GM19240 (cell line): ENCODE measurements at regions not wholly inside any gene's neighbourhood (a gene's known extent, or its start where the extent isn't known, plus 50 kb on each side); places are given as distances from the start of the nearest gene placed in this dataset.

ENCODE experiments used
- DNase-seq: peaks from one replicate; pipeline ENCODE4 v3.0.0; 2011; ENCODE audit warnings: low spot score; ENCODE audit not compliant: insufficient read length

DNA sequence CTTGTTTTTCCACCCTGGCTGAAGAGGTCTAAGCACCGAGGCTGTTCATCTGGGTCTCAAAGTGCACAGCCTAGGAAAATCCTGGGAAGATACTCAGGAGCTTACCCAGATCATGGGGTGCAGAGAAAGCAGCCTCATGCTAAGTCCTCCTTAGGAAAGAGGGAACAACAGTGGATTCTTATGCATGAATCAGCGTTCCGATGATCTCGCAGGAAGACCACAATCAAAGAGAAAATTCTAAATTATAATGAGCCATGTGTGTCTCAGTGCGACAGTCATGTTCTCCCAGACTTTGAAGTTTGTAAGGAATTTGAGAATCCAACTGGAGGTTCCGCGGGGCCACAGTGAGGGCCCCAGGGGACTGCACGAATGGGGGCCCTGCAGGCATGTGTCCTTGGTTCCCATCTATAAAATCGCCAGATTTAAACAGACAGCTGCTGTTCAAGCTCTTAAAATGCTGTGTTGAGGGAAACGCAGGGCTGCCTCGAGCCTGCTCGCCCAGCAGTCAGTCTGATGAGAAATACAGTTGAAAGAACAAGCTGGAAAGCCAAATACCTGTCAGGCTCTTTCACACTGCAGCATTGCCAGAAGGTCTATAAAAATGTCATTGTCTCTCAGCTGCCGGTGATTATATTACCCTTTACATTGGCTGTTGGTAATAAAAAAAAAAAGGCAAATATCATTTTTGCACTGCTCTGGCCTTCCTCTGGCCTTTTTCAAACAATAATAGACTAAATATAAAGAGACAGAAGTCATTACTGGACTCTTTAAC is 152.1 kb downstream of the PMP22 start:
- no peak for DNase-seq

DNA sequence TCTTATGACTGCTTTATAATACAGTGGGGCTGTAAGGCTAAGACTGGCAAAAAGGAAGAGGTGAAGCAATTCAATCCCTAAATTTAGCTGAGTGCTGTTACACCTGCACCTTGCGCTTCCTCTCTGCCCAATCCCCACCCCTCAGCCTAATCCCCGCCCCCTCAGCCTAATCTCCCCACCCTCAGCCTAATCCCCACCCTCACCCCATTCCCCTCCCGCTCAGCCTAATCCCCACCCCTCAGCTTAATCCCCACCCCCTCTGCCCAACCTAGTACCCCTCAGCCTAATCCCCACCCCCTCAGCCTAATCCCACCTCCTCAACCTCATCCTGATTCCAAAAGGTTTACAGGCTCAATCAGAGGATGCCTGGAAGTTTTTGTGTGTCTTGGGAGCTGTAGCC is 155.5 kb downstream of the PMP22 start:
- DNase-seq = no peak

DNA sequence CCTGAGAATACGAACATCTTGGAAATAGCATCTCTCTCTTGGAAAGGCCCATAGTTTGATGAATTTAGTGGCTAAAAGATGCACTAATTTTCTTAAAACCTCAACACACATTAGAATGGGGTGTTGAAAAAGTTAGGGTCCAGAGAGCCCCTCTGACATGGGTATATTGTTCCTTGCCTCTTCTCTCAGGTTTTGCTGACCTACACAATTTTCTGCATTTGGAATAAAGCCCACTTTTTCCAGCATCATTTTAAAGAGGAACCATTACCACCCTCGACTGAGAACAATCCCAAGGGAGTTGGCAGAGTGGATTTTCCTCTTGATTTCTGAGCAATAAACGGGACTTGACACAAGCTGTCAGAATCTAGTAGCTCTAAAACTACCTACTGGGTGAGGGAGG is 156.1 kb downstream of the PMP22 start:
- DNase-seq = no peak

DNA sequence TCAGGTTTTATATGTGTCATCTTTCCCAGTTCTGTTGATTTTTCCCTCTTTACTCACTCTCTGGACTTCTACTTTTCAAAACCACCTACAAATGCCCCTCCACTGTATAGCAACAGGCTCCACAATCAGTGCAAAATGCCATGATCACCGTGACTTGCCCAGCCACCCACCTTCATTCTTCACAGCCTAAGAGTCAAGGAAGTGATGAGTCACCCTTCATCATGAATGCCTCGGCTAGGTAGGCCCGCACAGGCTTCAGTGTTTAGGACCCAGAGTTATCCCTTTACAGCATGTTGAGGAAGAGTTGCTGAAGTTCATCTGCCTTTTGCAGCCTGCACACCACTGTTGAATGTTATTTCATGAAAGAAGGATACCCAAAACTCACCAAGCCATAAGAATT is 158.6 kb downstream of the PMP22 start:
- DNase-seq = no peak

DNA sequence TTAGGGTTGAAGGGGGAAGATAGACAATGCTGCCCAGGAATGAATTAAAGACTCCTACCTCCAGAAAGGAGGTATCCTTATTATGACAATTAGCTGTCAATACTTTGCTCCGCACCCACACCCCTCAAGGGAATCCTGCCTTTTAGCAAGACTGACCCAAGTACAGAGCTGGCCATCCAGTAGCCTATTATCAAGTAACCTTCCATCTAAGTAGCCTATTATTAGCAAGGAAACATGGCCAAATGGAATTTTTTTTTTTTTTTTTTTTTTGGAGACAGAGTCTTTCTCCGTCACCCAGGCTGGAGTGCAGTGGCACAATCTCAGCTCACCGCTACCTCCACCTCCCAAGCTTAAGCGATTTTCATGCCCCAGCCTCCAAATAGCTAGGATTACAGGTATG is 161.3 kb downstream of the PMP22 start:
- DNase-seq = no peak

DNA sequence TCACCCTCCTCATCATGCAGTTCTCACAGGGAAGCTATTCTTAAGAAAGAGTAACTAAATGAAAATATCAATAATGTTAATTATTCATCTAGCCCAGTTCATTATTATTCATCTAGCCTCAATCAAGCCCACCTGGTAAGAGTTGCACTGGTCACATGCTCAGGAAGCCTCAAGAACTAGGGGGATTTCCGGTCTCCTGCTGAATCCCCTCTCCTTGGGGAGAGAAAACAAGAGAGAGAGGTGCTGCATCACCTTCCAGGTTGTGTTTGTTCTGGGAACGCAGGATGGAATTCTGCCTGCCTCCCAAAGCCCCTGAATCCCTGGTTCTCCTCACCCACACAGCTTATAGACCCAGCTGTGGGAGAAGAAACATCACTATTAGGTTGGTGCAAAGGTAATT is 164.0 kb downstream of the PMP22 start:
- no peak for DNase-seq

DNA sequence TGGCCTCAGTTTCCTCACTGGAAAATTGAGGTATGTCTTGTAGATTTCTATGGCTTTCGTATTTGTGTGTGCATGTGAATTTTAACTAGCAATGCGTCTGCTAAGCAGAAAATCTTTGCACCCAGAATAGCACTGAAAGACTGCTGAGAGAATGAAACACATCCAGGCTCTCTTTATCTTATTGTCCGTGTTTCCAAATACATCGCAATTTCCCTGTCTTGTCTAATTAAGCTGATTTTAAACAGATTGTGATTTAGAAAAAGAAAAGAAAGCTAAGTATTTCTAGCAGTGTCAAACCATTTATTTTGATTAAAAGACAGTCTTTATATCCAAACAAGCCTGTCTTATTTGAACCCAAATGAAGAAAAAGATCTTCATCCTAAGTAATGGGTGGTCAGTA is 168.6 kb downstream of the PMP22 start:
- no peak for DNase-seq

DNA sequence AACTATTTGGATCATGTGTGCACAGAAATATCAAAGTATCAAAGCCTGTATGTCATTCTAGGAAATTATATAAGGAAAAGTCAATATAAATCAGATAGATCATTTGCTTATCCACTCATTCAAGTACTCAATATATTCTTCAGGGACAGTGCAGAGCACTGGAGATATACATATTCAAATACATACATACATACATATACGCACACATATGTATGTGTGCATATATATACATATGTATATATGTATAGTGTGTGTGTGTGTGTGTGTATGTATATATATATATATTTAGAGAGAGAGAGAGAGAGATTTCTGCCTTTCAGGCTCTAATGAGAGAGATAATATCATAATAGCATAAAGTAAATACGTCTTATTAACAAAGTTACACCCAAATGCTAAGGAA is 169.2 kb downstream of the PMP22 start:
- no peak for DNase-seq

DNA sequence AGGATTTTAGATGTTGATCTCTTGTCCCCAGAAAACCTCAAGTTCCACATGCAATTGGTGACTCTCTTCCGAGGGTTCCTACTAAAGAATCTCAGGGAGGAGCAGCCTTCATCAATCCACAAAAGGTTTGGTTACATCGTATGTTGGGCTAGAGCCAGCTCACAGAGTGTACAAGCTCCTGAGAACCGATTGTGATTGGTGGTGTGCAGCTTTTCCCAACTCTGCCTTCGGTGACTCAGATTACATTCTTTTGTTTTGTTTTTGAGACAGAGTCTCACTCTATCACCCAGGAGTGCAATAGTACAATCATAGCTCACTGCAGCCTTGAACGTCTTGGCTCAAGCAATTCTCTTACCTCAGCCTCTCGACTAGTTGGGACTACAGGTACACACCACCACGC is 172.4 kb downstream of the PMP22 start:
- DNase-seq = no peak

DNA sequence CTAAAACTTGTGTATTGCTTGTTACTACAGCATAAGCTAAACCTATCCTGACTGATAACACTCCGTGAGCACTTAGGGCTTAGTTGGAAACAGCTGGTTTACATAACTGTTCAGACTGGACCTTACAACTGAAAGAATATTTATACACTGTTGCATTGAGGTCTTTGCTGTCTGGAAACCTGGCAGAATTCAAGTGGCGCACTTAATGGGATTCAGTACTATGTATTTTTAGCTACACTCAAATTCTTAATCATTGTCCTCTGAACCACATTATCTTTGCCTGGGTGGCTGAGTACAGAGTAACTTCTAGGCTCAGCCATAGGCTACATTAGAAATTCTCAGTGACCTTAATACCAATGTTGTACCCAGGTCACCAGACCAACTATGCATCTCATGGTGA is 172.9 kb downstream of the PMP22 start:
- DNase-seq = no peak

DNA sequence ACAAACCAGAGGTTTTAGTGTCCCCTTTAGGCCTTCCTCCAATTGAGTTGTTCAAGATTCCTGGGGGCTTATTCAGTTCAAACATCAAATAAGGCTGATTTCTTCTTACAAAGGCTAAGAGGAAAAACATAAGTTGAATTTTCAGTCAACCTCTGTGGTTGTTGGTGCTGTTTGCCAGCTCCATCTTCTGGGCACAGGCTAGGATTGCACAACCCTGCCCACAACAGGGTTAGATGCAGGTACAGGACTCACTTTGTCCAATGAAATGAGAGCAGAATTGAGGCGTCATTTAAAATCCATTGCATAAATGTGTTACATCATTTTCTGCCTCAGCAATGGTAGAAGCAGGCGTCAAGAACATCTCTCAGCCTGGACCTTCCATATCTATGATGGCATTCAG is 173.3 kb downstream of the PMP22 start:
- no peak for DNase-seq

DNA sequence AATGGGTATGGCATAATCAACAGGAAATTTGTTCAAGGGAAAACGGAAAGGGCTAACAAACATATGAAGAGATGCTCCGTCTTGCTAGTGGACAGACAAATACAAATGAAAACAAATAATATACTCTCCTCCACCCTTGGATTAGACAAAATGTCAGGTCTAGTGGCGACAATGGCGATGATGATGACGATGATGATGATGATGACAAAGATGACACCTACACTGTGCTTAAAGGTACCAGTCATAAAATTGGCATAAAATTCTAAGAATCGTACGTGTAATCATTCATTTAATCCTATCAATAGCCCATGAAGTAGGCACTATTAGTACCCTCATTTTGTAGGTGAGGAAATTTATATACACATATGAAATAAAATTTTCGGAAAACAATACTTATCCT is 174.6 kb downstream of the PMP22 start:
- DNase-seq = no peak

DNA sequence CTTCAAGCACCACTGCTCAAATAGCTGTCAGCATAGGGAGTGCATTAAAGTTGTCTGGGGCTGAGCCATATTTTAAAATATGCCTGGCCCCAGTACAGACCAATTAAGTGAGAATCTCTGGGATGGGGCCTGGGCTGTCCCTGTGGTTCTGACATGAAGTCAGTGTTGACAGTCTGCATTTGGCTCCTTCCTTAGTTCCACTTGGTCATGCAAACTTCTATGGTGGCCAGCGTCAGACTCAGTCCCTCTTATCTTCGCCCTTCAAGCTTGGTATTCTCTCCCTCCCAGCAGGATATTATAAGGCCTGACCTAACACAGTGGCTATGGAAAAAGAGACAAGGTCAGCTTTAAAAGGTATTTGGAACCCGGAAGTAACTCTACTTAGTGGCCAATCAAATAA is 177.2 kb downstream of the PMP22 start:
- DNase-seq = no peak

DNA sequence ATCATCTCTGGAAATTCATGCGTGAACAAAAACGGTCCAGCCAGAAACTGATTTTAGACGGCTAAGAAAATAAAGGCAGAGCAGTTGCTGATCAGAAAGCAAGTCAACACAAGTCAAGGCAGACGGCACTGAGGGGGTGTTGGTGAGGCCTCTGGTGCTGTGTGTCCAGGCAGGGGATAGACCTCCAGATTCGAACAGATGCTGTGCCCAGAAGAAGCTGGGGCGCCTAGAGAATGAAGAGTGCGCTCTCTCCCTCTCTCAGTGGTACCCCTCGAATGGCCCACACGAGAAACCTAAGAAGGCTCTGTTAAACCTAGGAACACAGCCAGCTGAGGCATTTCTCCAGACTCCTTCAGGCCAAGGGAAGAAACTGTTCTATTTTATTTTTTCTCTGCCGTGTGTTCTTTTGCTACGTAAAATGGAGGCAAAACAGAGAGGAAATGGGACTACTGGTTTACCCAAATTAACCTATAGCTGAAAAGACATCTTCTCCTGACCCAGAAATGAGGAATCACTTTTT is 178.3 kb downstream of the PMP22 start:
- DNase-seq = no peak

DNA sequence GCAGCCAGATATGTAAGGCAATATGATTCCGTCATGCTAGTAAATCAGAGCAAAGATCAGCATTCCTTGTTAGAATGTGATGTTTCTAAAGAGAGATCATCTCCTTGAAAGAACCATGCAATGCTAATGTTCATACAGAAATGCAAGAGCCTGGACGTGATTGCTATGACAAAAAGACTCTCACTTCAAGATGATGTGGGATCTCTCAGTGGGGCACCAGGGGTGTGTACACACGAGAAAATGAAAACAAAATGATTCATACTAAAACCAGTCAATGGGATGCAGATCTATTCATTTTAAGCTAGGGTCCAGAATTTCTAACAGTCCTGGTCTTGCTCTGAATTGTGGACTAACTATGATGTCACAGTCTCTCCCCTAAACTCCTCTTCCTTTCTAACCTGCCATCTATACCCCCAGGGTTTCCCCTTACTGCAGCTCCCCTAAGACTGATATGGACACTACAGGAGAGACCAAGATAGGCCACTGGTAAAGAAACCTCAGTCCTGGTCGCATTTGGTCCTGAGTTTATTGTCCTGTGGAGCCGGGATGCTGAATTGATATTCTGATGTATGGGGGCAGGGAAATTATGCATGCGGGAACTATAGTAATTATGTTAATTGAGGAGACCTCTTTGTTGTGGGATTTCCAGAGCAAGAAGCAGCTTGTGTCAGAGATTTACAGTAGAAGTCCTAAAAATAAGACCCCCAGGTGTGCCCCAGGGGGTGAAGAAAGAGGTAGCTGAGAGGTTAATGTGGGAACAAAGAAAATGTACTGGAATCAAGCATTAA is 179.0 kb downstream of the PMP22 start:
- DNase-seq = no peak

DNA sequence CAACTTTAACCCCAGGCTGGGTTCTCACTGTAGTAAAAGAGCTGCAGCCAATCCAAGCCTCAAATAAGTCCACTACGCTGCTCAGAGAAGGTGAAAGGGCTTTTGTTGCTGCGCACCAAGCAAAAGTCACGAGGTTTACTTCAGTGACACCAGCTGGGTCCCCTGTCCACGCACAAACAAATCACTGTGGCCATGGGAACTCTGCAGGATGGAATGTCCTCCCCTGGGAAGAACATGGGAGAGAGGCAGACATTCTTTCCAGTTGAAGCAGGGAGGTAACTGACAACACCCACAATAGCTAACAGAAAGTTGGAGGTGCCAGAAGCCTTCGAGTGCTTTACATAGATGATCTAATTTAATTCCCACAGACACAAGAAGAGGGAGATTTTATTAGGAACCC is 181.9 kb downstream of the PMP22 start:
- DNase-seq = no peak

DNA sequence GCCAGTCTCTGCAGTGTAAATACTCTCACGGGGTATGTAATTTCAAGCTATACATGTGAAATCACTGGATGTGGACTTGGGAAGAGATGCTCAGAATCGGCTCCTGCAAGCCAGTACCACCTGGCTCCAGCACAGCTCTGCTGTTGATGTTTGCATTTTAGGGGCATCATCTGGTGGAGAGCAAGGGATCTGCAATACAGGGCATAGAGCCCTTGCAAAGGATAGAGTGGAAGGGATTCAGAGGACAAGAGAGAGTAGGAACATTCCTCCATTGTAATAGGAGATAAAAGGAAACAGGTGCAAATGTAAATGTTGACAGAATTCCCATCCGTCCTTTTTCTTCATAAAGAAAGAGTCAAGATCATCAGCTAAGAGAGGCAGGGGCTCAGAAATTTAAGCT is 184.1 kb downstream of the PMP22 start:
- no peak for DNase-seq

DNA sequence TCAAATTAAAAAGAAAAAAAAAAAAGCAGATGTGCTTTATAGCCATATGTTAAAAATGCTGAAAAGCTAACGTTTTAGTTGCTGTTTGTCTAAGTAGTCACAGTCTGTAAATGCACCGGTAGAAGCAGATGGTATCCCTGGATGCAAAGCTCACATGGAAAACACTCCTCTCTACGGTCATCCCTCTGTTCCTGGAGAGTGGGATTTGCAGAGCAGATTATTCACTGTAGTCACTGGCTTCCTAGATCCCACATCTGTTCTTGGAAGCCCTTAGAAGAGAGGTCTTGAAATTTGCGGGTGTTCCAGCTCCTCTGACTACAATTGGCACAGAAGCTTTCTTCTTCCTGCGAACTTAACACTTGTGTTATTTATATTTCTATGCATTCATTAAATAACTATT is 186.6 kb downstream of the PMP22 start:
- DNase-seq = no peak

DNA sequence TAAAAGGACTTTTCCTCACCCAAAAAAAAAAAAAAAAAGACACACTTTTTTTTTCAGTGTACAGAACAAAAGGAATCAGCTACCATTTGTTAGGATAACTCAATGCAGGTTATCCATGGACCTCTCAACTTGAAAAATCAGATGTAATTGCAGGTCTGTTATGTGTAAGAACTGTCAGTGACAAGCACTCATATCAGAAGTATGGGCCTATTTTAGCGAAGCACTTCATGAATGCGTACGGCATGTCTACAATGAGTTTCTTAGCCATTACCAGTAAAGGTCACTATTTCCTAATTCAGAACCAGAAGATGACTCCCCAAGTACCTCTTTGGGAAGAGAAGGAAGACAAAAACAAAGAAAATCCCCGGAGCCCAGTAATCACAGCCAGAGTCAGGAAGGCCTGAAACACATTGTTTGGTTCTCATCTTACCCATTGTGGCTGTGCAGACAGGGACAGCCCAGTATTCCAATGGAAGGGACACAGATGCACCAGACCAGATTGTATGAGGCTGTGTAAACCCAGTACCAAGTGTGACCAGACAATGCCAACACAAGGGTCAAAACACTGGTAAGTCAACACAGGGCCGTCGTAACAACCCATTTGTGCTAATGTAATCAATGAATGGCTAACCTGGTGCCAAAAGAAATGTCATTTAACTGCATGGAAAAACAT is 188.0 kb downstream of the PMP22 start:
- no peak for DNase-seq

DNA sequence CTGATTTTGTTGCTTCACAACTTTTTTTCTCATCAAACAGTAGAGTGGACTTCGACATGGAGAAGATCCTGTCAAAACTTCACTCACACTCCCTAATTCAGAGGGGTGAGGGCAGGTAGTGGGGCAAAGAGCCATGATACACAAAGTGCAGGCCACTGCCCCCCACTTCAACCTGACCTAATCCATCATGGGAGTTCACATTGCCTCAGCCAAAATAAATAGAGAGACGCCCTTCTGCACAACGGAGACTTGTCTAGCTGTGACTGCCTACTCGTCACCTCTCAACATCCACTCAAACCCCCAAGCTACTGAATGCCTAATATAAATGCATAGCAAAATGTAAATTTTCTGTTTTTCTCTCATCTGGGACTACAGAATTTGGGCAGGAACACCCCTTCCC is 213.2 kb downstream of the PMP22 start:
- DNase-seq = no peak

DNA sequence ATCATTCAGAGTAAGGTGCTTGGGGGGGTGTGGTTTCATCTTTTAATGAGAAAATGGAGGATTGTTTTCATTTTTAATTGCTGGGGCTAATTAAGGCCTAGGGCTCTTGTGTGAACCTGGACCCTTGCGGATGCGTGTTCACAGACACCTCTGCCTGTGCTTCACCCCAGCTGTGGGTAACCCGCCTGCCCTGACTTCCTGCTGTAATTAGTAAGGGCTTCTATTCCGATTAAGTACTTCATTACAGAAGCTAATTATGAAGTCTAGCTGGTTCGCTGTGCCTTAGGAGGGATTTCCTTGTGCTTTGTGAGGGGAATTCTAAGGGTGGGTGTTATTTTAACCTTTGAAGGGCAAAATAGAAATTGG is 215.3 kb downstream of the PMP22 start:
- no peak for DNase-seq
